ENCODE measurements at regions not wholly inside any gene's neighbourhood (a gene's known extent, or its start where the extent isn't known, plus 50 kb on each side); places are given as distances from the start of the nearest gene placed in this dataset.
A peak's percentile ranks its signal among the peaks of the same experiment; 100 is the strongest.

GRCh38 chr5:125326150-125326510 lies 579.7 kb upstream of the ZNF608 start:
- Histone ChIP-seq H3K9ac (replicated peaks; ENCODE audit: extremely low read depth, insufficient read depth, low read length) (no peak overlapping the region), H3K4me1 (ENCODE audit: control insufficient read depth, extremely low read depth, insufficient read depth, low read length) (peaks cover 8% of the 10 kb centered on the region), H3K9me3 (replicated peaks; ENCODE audit: control insufficient read depth, insufficient read depth, low read length) (no peaks in the 10 kb centered on the region), H2AFZ (ENCODE audit: low read depth, low read length) (no peak overlapping the region), H3K4me3 (replicated peaks in 1 of 3; ENCODE audit: insufficient read depth in 1 of 3, low read depth in 1 of 3, low read length in 3 of 3) (no peak overlapping the region), H3K9me1 (replicated peaks; ENCODE audit: control insufficient read depth, extremely low read depth, insufficient read depth, low read length) (no peaks in the 10 kb centered on the region), H3K27me3 (ENCODE audit: control insufficient read depth in 2 of 2, insufficient read depth in 2 of 2, low read length in 2 of 2) (no peaks in the 10 kb centered on the region), H3K79me2 (ENCODE audit: control insufficient read depth, insufficient read depth, low read length) (no peaks in the 10 kb centered on the region), H3K4me2 (ENCODE audit: insufficient read depth, low read length) (peak overlapping the region; percentile 47), H4K20me1 (replicated peaks; ENCODE audit: control insufficient read depth, extremely low read depth, insufficient read depth, low read length) (no peaks in the 10 kb centered on the region), H3K27ac (ENCODE audit: insufficient read depth, low read depth, low read length) (no peak overlapping the region), H3K36me3 (ENCODE audit: control insufficient read depth in 2 of 2, extremely low read depth in 1 of 2, insufficient read depth in 2 of 2, low read length in 2 of 2) (no peaks in the 10 kb centered on the region)
- DNase-seq (ENCODE audit: low read depth, low spot score) (peak; percentile 93), FAIRE-seq (peak; percentile 72)
- ChIA-PET CTCF (interaction anchor here (0.8 kb wide), 1 partner anchor 128 kb away, joined by 3 read pairs; no protein-coding TSS in a partner anchor), POLR2A (no interaction called here)
- intact Hi-C loops (cut with micrococcal nuclease): no loop called here
- no TSS peak for BruUV-seq (replicated peaks)
- no peak for TF ChIP-seq FOS (IDR thresholded peaks at IDR 0.05; ENCODE audit: borderline replicate concordance, insufficient read depth, low read length)
- TF ChIP-seq GATA2 (IDR thresholded peaks at IDR 0.05; ENCODE audit: insufficient read depth, insufficient read length, low read depth, low read length): peak; percentile 97
- peak; percentile 35 for TF ChIP-seq JUN (IDR thresholded peaks at IDR 0.05; ENCODE audit: borderline replicate concordance, insufficient read depth, insufficient read length, low read depth)
- dilution Hi-C loops (cut with MboI; ENCODE audit: extremely low pct_ligation_motif_present, low sequenced_read_pairs): no loop called here

GRCh38 chr5:125327676-125328075 lies 581.2 kb upstream of the ZNF608 start:
- no peak overlapping the region for H3K9ac ChIP-seq (replicated peaks; ENCODE audit: extremely low read depth, insufficient read depth, low read length)
- no peak overlapping the region for H3K4me2 ChIP-seq (ENCODE audit: insufficient read depth, low read length)
- intact Hi-C loops (cut with micrococcal nuclease) (no loop called here), dilution Hi-C loops (cut with MboI; ENCODE audit: extremely low pct_ligation_motif_present, low sequenced_read_pairs) (no loop called here)
- BruUV-seq (replicated peaks): no TSS peak
- no peaks in the 10 kb centered on the region for H3K27me3 ChIP-seq (ENCODE audit: control insufficient read depth in 2 of 2, insufficient read depth in 2 of 2, low read length in 2 of 2)
- no peaks in the 10 kb centered on the region for H4K20me1 ChIP-seq (replicated peaks; ENCODE audit: control insufficient read depth, extremely low read depth, insufficient read depth, low read length)
- peaks cover 8% of the 10 kb centered on the region for H3K4me1 ChIP-seq (ENCODE audit: control insufficient read depth, extremely low read depth, insufficient read depth, low read length)
- FAIRE-seq (no peak), DNase-seq (ENCODE audit: low read depth, low spot score) (no peak)
- H3K4me3 ChIP-seq (replicated peaks in 1 of 3; ENCODE audit: insufficient read depth in 1 of 3, low read depth in 1 of 3, low read length in 3 of 3): no peak overlapping the region
- POLR2A ChIA-PET: no interaction called here
- no peak overlapping the region for H2AFZ ChIP-seq (ENCODE audit: low read depth, low read length)
- H3K36me3 ChIP-seq (ENCODE audit: control insufficient read depth in 2 of 2, extremely low read depth in 1 of 2, insufficient read depth in 2 of 2, low read length in 2 of 2): no peaks in the 10 kb centered on the region
- H3K9me3 ChIP-seq (replicated peaks; ENCODE audit: control insufficient read depth, insufficient read depth, low read length): no peaks in the 10 kb centered on the region
- TF ChIP-seq FOS (IDR thresholded peaks at IDR 0.05; ENCODE audit: borderline replicate concordance, insufficient read depth, low read length) (no peak), POLR2A (IDR thresholded peaks at IDR 0.05; ENCODE audit: low read depth, low read length) (no peak), MYC (IDR thresholded peaks at IDR 0.05; ENCODE audit: low read depth, low read length) (no peak), GATA2 (IDR thresholded peaks at IDR 0.05; ENCODE audit: insufficient read depth, insufficient read length, low read depth, low read length) (no peak), JUN (IDR thresholded peaks at IDR 0.05; ENCODE audit: borderline replicate concordance, insufficient read depth, insufficient read length, low read depth) (no peak), MAX (IDR thresholded peaks at IDR 0.05; ENCODE audit: insufficient read depth, insufficient read length) (no peak), CTCF (IDR thresholded peaks at IDR 0.05; ENCODE audit: extremely low read depth in 1 of 2, insufficient read depth in 1 of 2, low read depth in 1 of 2, low read length in 2 of 2) (no peak), POLR2AphosphoS5 (IDR thresholded peaks at IDR 0.05; ENCODE audit: insufficient read depth, low read depth, low read length) (no peak), EZH2 (IDR thresholded peaks at IDR 0.05; ENCODE audit: borderline replicate concordance, low read depth, low read length, severe bottlenecking) (no peak)
- no peaks in the 10 kb centered on the region for H3K9me1 ChIP-seq (replicated peaks; ENCODE audit: control insufficient read depth, extremely low read depth, insufficient read depth, low read length)
- no peak overlapping the region for H3K27ac ChIP-seq (ENCODE audit: insufficient read depth, low read depth, low read length)
- H3K79me2 ChIP-seq (ENCODE audit: control insufficient read depth, insufficient read depth, low read length): no peaks in the 10 kb centered on the region
- CTCF ChIA-PET: interaction anchor here (0.8 kb wide), 1 partner anchor 16 kb away, joined by 3 read pairs; no protein-coding TSS in a partner anchor

Data from endothelial cell of umbilical vein (primary cell).